ENCODE measurements at regions not wholly inside any gene's neighbourhood (a gene's known extent, or its start where the extent isn't known, plus 50 kb on each side); places are given as distances from the start of the nearest gene placed in this dataset.

DNA sequence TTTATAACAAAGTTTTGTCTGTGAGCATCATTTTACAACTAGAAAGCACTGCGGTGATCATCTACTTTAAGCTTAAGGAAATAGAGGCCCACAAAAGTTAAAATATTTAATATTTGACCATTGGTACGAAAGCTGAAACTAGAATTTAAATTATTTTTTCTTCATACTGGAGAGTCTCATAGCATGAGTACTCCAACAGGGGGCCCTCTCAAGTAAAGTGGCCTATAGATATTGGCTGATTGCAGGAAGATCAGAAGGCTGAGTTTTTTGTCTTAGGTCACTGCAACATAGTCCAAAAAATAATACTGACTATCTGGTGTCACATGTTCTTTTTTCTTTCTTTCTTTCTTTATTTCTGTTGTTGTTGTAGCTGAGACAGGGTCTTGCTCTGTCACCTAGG lies 75.3 kb upstream of the ZDHHC17 start (continued):
- TF ChIP-seq ZZZ3 (IDR thresholded peaks at IDR 0.05; ENCODE audit: control insufficient read depth, insufficient read length, low read depth) = no peak
- TF ChIP-seq, protein P1, sequence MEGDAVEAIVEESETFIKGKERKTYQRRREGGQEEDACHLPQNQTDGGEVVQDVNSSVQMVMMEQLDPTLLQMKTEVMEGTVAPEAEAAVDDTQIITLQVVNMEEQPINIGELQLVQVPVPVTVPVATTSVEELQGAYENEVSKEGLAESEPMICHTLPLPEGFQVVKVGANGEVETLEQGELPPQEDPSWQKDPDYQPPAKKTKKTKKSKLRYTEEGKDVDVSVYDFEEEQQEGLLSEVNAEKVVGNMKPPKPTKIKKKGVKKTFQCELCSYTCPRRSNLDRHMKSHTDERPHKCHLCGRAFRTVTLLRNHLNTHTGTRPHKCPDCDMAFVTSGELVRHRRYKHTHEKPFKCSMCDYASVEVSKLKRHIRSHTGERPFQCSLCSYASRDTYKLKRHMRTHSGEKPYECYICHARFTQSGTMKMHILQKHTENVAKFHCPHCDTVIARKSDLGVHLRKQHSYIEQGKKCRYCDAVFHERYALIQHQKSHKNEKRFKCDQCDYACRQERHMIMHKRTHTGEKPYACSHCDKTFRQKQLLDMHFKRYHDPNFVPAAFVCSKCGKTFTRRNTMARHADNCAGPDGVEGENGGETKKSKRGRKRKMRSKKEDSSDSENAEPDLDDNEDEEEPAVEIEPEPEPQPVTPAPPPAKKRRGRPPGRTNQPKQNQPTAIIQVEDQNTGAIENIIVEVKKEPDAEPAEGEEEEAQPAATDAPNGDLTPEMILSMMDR (IDR thresholded peaks at IDR 0.05 in 2 of 3, conservative IDR thresholded peaks at IDR 0.05 in 1 of 3; ENCODE audit: control insufficient read depth in 2 of 3, extremely low read depth in 1 of 3, insufficient read depth in 1 of 3, low read depth in 3 of 3, low read length in 3 of 3) = peak in 2 of 3 experiments; percentile 22 to 28; a peak in 2 of 6 replicates

DNA sequence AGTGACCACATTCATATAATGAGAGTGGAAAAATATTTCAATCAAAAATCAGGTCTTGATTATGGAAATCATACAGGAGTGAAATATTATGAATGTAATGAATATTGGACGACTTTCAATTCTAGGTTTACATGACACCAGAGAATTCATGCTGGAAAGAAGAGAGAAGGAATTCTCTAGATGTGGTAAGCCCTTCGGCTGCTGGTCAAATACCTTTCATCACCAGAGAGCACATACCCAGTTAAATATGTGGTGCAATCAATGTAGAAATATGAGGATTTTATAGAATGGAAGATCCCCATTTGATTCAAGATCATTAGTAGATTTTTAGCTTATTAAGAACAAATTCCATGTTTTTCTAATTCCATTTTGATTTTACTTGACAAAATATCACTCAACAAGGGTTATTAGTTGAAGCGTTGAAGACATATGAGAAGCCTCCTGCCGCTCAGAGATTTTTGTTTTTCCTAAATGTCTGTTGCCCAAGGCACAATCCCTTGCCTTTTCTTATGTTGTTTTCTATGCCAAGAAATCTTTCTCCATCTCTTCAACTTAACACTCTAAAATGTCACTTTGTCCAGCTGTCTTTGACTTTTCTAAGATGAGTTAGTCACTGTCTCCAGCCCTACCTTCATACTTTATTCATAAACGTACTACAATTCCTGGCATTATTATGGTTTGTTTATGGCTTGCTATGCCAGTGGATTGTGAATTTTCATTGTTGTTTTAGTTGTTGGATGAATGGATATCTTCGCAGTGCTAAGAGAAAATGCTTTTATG lies 72.8 kb upstream of the ZDHHC17 start:
- FAIRE-seq (no peak), ATAC-seq (no peak), DNase-seq (ENCODE audit: low read depth, low spot score) (no peak)
- H3K36me3 ChIP-seq (ENCODE audit: control insufficient read depth in 2 of 2, insufficient read depth in 2 of 2, low read length in 1 of 2) = no peaks in the 10 kb centered on the region
- ChIA-PET POLR2A (no interaction called here), CTCF (interaction anchor here (8.4 kb wide), 1 partner anchor 100 kb away, joined by 53 read pairs; no protein-coding TSS in a partner anchor), RAD21 (ENCODE audit: unreplicated experiment) (no interaction called here), SMC1A (ENCODE audit: uncharacterized antibody, unreplicated experiment) (no interaction called here)
- no peaks in the 10 kb centered on the region for H3K9me3 ChIP-seq (replicated peaks; ENCODE audit: control insufficient read depth, insufficient read depth, low read length)
- H2AFZ ChIP-seq (ENCODE audit: control insufficient read depth, low read depth, low read length) = no peak overlapping the region
- H3K4me2 ChIP-seq (ENCODE audit: control insufficient read depth, insufficient read depth) = no peak overlapping the region
- H3K9ac ChIP-seq (ENCODE audit: control insufficient read depth, insufficient read depth, low read length) = no peak overlapping the region
- TF ChIP-seq MYC (IDR thresholded peaks at IDR 0.05; ENCODE audit: insufficient read depth, insufficient read length, insufficient replicate concordance, low read length, severe bottlenecking) (no peak), CBFB (IDR thresholded peaks at IDR 0.05; ENCODE audit: low read depth) (no peak), RB1 (IDR thresholded peaks at IDR 0.05; ENCODE audit: borderline replicate concordance) (no peak), ZNF622 (IDR thresholded peaks at IDR 0.05) (no peak), SUZ12 (IDR thresholded peaks at IDR 0.05; ENCODE audit: unreplicated experiment) (no peak), BACH1 (IDR thresholded peaks at IDR 0.05; ENCODE audit: borderline replicate concordance) (no peak), ATF7 (IDR thresholded peaks at IDR 0.05; ENCODE audit: low read depth) (no peak), ZZZ3 (IDR thresholded peaks at IDR 0.05; ENCODE audit: control insufficient read depth, insufficient read length, low read depth) (no peak), HDAC2 (IDR thresholded peaks at IDR 0.05) (no peak)
- TF ChIP-seq, protein P2, sequence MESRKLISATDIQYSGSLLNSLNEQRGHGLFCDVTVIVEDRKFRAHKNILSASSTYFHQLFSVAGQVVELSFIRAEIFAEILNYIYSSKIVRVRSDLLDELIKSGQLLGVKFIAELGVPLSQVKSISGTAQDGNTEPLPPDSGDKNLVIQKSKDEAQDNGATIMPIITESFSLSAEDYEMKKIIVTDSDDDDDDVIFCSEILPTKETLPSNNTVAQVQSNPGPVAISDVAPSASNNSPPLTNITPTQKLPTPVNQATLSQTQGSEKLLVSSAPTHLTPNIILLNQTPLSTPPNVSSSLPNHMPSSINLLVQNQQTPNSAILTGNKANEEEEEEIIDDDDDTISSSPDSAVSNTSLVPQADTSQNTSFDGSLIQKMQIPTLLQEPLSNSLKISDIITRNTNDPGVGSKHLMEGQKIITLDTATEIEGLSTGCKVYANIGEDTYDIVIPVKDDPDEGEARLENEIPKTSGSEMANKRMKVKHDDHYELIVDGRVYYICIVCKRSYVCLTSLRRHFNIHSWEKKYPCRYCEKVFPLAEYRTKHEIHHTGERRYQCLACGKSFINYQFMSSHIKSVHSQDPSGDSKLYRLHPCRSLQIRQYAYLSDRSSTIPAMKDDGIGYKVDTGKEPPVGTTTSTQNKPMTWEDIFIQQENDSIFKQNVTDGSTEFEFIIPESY (IDR thresholded peaks at IDR 0.05) = no peak
- TF ChIP-seq, protein P3, sequence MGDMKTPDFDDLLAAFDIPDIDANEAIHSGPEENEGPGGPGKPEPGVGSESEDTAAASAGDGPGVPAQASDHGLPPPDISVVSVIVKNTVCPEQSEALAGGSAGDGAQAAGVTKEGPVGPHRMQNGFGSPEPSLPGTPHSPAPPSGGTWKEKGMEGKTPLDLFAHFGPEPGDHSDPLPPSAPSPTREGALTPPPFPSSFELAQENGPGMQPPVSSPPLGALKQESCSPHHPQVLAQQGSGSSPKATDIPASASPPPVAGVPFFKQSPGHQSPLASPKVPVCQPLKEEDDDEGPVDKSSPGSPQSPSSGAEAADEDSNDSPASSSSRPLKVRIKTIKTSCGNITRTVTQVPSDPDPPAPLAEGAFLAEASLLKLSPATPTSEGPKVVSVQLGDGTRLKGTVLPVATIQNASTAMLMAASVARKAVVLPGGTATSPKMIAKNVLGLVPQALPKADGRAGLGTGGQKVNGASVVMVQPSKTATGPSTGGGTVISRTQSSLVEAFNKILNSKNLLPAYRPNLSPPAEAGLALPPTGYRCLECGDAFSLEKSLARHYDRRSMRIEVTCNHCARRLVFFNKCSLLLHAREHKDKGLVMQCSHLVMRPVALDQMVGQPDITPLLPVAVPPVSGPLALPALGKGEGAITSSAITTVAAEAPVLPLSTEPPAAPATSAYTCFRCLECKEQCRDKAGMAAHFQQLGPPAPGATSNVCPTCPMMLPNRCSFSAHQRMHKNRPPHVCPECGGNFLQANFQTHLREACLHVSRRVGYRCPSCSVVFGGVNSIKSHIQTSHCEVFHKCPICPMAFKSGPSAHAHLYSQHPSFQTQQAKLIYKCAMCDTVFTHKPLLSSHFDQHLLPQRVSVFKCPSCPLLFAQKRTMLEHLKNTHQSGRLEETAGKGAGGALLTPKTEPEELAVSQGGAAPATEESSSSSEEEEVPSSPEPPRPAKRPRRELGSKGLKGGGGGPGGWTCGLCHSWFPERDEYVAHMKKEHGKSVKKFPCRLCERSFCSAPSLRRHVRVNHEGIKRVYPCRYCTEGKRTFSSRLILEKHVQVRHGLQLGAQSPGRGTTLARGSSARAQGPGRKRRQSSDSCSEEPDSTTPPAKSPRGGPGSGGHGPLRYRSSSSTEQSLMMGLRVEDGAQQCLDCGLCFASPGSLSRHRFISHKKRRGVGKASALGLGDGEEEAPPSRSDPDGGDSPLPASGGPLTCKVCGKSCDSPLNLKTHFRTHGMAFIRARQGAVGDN (IDR thresholded peaks at IDR 0.05) = no peak
- in situ Hi-C loops (cut with MboI) = no loop called here
- no TSS peak for BruUV-seq (replicated peaks)
- WGBS (ENCODE audit: insufficient coverage, insufficient replicate concordance, low lambda C conversion rate, missing lambda C conversion rate) = 47% methylated on average over 6 of the region's 6 CpGs
- H3K79me2 ChIP-seq (ENCODE audit: control insufficient read depth, insufficient read depth, low read length) = no peaks in the 10 kb centered on the region
- H3K4me3 ChIP-seq = no peak overlapping the region
- no peak overlapping the region for H3K27ac ChIP-seq (ENCODE audit: control insufficient read depth, insufficient read depth)
- no peaks in the 10 kb centered on the region for H3K4me1 ChIP-seq (ENCODE audit: control insufficient read depth, insufficient read depth, low read length)
- H3K27me3 ChIP-seq (replicated peaks in 1 of 2; ENCODE audit: control insufficient read depth in 2 of 2, insufficient read depth in 2 of 2, low read length in 1 of 2) = no peaks in the 10 kb centered on the region; a peak in 1 of 4 replicates
- H4K20me1 ChIP-seq (ENCODE audit: control insufficient read depth, insufficient read depth) = no peaks in the 10 kb centered on the region
- intact Hi-C loops (cut with micrococcal nuclease; ENCODE audit: unreplicated experiment) = no loop called here
